ENCODE measurements at regions not wholly inside any gene's neighbourhood (a gene's known extent, or its start where the extent isn't known, plus 50 kb on each side); places are given as distances from the start of the nearest gene placed in this dataset.

DNA sequence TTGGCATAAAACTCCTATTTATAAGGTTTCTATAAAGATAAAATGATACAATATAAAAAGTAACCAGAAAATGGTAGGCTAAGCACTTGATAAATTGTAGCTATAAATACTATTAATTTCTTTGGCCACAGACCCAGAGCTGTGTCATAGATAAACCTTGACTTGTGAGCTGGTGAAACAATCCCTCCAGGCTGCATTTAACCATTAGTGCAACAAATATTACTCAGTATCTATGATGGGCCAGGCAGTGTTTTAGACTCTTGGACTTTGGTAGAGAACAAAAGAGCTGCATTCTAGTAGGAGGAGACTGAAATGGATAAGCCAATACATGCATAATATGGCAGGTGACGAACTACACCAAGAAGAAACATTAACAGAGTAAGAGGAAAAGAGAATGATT lies 178.1 kb downstream of the BTG1 start:
- no peak for ATAC-seq
- Histone ChIP-seq H3K27ac (no peak overlapping the region), H3K4me3 (no peak overlapping the region), H3K9me3 (no peaks in the 10 kb centered on the region), H3K4me1 (no peaks in the 10 kb centered on the region), H3K27me3 (no peaks in the 10 kb centered on the region), H3K36me3 (no peaks in the 10 kb centered on the region)
- no peak for DNase-seq
- intact Hi-C loops (cut with DNase I), result no loop called here
- TF ChIP-seq, protein P1, sequence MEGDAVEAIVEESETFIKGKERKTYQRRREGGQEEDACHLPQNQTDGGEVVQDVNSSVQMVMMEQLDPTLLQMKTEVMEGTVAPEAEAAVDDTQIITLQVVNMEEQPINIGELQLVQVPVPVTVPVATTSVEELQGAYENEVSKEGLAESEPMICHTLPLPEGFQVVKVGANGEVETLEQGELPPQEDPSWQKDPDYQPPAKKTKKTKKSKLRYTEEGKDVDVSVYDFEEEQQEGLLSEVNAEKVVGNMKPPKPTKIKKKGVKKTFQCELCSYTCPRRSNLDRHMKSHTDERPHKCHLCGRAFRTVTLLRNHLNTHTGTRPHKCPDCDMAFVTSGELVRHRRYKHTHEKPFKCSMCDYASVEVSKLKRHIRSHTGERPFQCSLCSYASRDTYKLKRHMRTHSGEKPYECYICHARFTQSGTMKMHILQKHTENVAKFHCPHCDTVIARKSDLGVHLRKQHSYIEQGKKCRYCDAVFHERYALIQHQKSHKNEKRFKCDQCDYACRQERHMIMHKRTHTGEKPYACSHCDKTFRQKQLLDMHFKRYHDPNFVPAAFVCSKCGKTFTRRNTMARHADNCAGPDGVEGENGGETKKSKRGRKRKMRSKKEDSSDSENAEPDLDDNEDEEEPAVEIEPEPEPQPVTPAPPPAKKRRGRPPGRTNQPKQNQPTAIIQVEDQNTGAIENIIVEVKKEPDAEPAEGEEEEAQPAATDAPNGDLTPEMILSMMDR (IDR thresholded peaks at IDR 0.05), result no peak
- no peak for TF ChIP-seq POLR2A (IDR thresholded peaks at IDR 0.05)
- 92% methylated on average over 1 of the region's 1 CpG for WGBS (ENCODE audit: insufficient coverage, low coverage, low lambda C conversion rate, missing lambda C conversion rate)

DNA sequence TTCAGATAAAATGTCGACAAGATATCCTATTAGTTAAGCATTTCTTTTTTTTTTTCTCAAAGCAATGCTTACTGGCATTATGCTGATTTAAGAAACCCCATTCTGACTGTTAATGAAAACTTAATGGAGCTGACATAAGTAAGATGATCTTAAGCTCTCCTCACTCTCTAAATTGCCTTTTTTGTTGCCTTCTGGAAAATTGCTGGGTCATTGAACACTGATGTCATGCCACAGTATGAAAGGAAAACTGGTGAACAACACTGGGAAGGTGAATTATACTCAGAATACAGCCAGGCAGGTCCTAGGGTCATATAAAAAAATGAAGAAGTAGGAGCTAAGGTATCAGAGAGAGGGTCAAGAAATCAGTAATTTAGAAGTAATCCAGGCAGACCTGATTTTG lies 179.9 kb downstream of the BTG1 start:
- no peaks in the 10 kb centered on the region for H3K9me3 ChIP-seq
- ATAC-seq, result no peak

DNA sequence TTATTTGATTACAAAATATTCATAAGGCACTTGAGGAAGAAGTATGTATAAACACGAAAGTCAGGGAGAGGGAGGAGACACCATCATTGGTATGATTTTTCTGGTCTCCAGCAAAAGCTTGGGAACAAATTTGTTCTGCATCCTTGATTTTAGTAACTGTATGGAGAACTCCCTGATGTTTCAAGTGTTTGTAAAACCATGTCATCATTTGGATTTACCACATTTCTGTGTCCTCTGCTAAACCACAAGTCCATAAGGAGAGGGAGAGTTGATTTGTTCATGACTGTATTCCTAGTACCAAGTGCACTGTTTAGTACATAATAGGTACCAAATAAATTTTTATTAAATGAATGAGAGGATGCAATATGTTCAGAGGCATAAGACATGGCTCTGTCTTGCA lies 181.1 kb downstream of the BTG1 start:
- H3K4me1 ChIP-seq, result no peaks in the 10 kb centered on the region
- H3K4me3 ChIP-seq, result no peak overlapping the region
- H3K36me3 ChIP-seq, result no peaks in the 10 kb centered on the region
- ATAC-seq (no peak), DNase-seq (no peak)
- H3K27me3 ChIP-seq, result no peaks in the 10 kb centered on the region
- TF ChIP-seq, protein P1 (IDR thresholded peaks at IDR 0.05), result no peak
- TF ChIP-seq POLR2A (IDR thresholded peaks at IDR 0.05), result no peak
- 75% methylated on average over 1 of the region's 1 CpG for WGBS (ENCODE audit: insufficient coverage, low coverage, low lambda C conversion rate, missing lambda C conversion rate)
- intact Hi-C loops (cut with DNase I), result no loop called here
- no peak overlapping the region for H3K27ac ChIP-seq
- no peaks in the 10 kb centered on the region for H3K9me3 ChIP-seq

More for the DNA sequence above, 179.9 kb downstream of the BTG1 start:
- H3K4me3 ChIP-seq, result no peak overlapping the region
- no peak overlapping the region for H3K27ac ChIP-seq
- H3K4me1 ChIP-seq, result no peaks in the 10 kb centered on the region
- H3K27me3 ChIP-seq, result no peaks in the 10 kb centered on the region
- intact Hi-C loops (cut with DNase I), result no loop called here
- no peak for DNase-seq
- no peaks in the 10 kb centered on the region for H3K36me3 ChIP-seq
- 38% methylated on average over 1 of the region's 1 CpG for WGBS (ENCODE audit: insufficient coverage, low coverage, low lambda C conversion rate, missing lambda C conversion rate)
- TF ChIP-seq, protein P1 (IDR thresholded peaks at IDR 0.05), result no peak
- TF ChIP-seq POLR2A (IDR thresholded peaks at IDR 0.05), result no peak

DNA sequence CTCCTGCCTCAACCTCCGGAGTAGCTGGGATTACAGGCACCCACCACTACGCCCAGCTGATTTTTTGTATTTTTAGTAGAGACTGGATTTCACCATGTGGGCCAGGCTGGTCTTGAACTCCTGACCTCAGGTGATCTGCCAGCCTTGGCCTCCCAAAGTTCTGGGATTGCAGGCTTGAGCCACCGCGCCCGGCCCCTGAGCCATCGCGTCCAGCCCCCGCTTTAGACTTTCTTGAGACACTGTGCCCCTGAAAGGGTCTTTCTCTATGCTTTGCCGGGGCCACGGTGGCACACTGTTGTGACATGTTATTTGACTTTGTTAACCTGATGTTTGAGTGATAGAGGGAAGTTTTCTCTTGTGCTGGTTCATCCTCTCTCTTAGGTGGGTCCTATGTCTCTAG lies 186.4 kb downstream of the BTG1 start:
- Histone ChIP-seq H3K4me3 (no peak overlapping the region), H3K9me3 (no peaks in the 10 kb centered on the region), H3K36me3 (no peaks in the 10 kb centered on the region), H3K27ac (no peak overlapping the region), H3K27me3 (no peaks in the 10 kb centered on the region), H3K4me1 (no peaks in the 10 kb centered on the region)
- intact Hi-C loops (cut with DNase I), result no loop called here
- DNase-seq (no peak), ATAC-seq (no peak)
- TF ChIP-seq POLR2A (IDR thresholded peaks at IDR 0.05), result no peak
- TF ChIP-seq, protein P1 (IDR thresholded peaks at IDR 0.05), result no peak
- WGBS (ENCODE audit: insufficient coverage, low coverage, low lambda C conversion rate, missing lambda C conversion rate), result 93% methylated on average over 3 of the region's 10 CpGs

DNA sequence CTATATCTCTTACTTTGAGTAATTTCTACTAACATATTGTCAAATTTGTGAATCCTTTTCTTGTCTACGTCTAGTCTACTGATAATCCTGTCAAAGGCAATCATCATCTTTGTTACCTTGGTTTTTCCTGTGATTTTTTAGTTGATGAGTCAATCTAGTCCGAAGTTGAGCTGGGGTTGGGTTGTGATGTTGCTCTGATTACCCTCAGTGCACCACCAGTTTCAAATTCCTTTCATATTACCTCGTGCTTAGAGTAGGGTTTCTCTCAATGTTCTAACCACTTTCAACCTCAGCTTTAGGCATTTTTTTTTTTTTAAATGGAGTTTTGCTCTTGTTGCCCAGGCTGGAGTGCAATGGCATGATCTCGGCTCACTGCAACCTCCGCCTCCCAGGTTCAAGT lies 186.8 kb downstream of the BTG1 start:
- H3K27me3 ChIP-seq, result no peaks in the 10 kb centered on the region
- no peaks in the 10 kb centered on the region for H3K9me3 ChIP-seq
- H3K36me3 ChIP-seq, result no peaks in the 10 kb centered on the region
- H3K4me3 ChIP-seq, result no peak overlapping the region
- intact Hi-C loops (cut with DNase I), result no loop called here
- H3K27ac ChIP-seq, result no peak overlapping the region
- TF ChIP-seq, protein P1 (IDR thresholded peaks at IDR 0.05), result no peak
- no peak for TF ChIP-seq POLR2A (IDR thresholded peaks at IDR 0.05)
- ATAC-seq (no peak), DNase-seq (no peak)
- no peaks in the 10 kb centered on the region for H3K4me1 ChIP-seq
- WGBS (ENCODE audit: insufficient coverage, low coverage, low lambda C conversion rate, missing lambda C conversion rate), result 72% methylated on average over 4 of the region's 5 CpGs

Measured in right lobe of liver (tissue), 6 donors.